Transverse colon (tissue), 4 donors: ENCODE measurements at regions not wholly inside any gene's neighbourhood (a gene's known extent, or its start where the extent isn't known, plus 50 kb on each side); places are given as distances from the start of the nearest gene placed in this dataset.

Experiments used
- EP300 ChIP-seq: sonication (generic); formaldehyde crosslinking; IDR thresholded peaks from one replicate; pipeline ENCODE4 v1.6.1; 2017; ENCODE audit warnings: antibody characterized with exemption, low read depth
- POLR2A ChIP-seq: fragments of 450-650 bp; IDR thresholded peaks from one replicate; pipeline ENCODE4 v1.6.1; 2016; ENCODE audit warnings: antibody characterized with exemption, mild to moderate bottlenecking, moderate library complexity
- POLR2AphosphoS5 ChIP-seq, 3 donors: sonication (generic); formaldehyde crosslinking; IDR thresholded peaks; one replicate each; pipeline ENCODE4 v1.6.1; 2016; ENCODE audit warnings: antibody characterized with exemption in 3 of 3
- TF ChIP-seq, protein P1 (sequence below), 5 experiments: fragments of 200-600 bp in 3 of 5; fragments of 450-650 bp in 2 of 5; sonication (generic) in 3 of 5; IDR thresholded peaks; 1 replicate in 2 of 5; 2 replicates in 3 of 5; pipeline ENCODE4 v1.5.1; 2016 to 2017; ENCODE audit warnings: antibody characterized with exemption in 5 of 5, inconsistent platforms in 3 of 5, mild to moderate bottlenecking in 2 of 5, moderate library complexity in 1 of 5

DNA sequence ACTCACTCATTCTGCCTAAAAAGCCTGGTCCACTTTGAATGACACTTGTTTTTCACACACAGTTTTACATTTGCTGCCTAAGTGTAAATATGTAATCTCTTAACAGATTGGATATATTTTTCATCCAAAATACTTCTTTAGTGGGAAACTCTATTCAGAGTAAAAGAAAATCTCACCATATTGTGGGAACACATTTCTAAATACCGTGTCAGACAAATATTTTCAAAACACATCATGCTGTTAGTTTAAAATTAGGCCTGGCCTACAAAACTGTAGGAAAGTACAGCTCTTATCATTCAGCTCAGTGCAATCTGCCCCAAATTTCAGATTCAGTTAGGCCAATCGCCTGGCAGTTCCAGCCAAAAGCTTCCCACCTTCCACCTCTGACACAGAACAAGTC is 849.8 kb downstream of the NXPH1 start:
- TF ChIP-seq, protein P1, sequence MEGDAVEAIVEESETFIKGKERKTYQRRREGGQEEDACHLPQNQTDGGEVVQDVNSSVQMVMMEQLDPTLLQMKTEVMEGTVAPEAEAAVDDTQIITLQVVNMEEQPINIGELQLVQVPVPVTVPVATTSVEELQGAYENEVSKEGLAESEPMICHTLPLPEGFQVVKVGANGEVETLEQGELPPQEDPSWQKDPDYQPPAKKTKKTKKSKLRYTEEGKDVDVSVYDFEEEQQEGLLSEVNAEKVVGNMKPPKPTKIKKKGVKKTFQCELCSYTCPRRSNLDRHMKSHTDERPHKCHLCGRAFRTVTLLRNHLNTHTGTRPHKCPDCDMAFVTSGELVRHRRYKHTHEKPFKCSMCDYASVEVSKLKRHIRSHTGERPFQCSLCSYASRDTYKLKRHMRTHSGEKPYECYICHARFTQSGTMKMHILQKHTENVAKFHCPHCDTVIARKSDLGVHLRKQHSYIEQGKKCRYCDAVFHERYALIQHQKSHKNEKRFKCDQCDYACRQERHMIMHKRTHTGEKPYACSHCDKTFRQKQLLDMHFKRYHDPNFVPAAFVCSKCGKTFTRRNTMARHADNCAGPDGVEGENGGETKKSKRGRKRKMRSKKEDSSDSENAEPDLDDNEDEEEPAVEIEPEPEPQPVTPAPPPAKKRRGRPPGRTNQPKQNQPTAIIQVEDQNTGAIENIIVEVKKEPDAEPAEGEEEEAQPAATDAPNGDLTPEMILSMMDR (IDR thresholded peaks at IDR 0.05) = no peak
- TF ChIP-seq POLR2AphosphoS5 (IDR thresholded peaks at IDR 0.05) (no peak), POLR2A (no peak), EP300 (no peak)
